HG02870 (cell line): ENCODE measurements at regions not wholly inside any gene's neighbourhood (a gene's known extent, or its start where the extent isn't known, plus 50 kb on each side); places are given as distances from the start of the nearest gene placed in this dataset.
"Not testable (repeated sequence)": the region's sequence is repeated elsewhere in the genome, so short reads cannot be mapped to it uniquely, and the experiment has no call there.

Source experiments
- ATAC-seq: cut with Tn5 transposase; IDR thresholded peaks from one replicate; pipeline ENCODE4 v1.9.1; 2021; ENCODE audit warnings: mild to moderate bottlenecking, moderate library complexity; ENCODE audit not compliant: unreplicated experiment

DNA sequence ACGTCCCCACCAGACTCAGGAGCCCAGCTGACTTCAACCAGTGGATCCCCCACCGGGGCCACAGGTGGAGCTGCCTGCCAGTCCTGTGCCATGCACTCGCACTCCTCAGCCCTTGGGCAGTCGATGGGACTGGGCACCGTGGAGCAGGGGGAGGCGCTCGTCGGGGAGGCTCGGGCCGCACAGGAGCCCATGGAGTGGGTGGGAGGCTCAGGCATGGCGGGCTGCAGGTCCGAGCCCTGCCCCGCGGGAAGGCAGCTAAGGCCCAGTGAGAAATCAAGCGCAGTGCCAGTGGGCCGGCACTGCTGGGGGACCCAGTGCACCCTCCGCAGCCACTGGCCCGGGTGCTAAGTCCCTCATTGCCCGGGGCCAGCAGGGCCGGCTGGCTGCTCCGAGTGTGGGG is 52.3 kb upstream of the LRRC30 start:
- ATAC-seq: not testable (repeated sequence)

DNA sequence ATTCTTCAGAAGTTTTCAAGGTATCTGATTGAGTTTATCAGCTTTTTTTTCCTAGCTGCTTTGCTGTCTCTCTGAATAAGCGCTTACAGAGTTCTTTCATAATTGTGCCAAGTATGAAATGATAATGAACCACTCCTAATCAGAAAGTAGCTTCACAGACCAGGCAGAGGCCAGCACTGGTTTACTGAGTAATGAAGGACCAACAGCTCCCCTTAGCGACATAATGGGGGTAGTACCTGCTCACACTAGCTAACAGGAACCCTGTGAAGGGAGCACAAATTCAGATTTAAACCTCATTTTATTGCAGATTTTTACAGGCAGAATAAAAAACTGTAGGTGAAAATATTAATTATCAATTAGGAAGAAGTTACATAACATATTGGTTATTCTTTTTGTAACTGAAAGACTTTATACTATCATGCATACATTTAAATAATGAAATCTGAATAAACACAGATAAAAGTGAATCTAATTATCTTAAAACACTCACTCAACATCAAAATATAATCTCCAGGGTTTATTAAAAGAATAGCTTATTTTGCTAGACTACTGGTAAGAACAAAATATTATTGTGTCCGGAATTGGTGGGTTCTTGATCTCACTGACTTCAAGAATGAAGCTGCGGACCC is 53.7 kb upstream of the LRRC30 start:
- peak; percentile 85 for ATAC-seq

DNA sequence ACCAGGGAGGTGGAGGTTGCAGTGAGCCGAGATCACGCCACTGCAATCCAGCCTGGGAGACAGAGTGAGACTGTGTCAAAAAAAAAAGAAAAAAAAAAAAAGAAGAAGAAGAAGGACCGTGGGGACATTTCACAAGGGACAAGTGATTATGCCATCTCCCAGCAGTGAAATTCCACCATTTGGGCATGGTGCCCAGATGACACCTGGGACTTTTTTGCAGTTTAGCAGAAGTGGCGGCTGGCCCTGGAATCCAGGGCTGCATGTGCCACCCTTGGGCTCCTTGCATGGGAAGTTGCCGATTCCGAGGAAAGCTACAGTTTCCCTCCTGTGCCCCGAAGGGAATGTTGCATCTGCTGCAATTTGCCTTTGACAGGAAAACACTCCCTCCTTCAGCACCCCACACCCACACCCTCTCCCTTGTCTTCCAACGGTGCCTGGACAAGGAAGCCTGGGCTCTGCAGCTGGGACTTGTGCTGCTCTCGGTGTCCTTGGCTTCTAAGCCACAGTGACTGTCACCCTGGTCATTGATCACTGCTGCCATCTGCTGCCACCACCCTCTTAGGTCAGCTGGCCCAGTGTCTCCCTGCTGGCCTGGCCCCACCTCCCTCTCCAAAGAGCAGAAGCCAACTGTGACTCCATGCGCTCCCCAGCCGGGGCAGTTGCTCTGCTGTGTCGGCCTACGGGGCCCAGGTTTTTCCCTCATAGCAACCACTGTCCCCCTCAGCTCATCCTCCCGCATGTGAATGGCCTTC is 56.4 kb upstream of the LRRC30 start:
- no peak for ATAC-seq

DNA sequence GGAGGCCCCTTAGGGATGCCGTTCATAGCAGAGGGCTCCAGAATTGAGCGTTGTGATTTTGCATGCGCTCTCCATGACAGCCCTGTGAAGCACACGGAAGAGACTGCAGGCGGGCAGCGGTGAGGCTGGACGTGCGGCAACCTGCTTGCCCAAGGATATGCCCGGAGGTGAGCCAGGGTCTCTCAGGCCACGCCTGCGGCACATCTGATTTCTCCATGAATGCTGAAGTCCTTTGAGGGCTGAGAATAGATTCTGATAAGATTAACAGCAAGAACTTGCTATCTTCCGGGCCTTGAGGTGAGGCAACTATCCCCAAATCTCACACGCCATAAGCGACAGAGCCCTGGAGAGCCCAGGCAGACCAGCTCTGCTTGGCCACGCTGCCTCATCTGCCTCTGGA is 55.6 kb upstream of the LAMA1 start:
- ATAC-seq: no peak

DNA sequence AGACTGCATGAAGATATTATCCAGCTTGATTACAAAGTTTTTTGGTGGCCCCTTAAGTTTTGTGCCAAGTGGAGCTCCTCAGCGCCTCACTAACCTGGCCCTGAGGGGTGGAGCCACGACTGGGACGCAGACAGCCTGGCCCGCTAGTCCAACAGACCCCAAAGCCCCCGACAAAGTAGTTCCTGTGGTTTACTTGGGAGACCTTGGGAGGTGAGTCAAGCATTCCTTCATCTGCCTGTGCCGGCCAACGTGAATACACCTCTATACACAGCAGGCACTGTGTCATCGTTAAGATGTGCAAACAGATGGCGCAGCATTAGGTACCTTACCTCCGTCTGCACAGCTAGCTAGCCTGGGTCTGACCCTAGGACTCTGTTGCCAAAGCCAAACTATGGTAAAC is 55.0 kb upstream of the LAMA1 start:
- no peak for ATAC-seq

DNA sequence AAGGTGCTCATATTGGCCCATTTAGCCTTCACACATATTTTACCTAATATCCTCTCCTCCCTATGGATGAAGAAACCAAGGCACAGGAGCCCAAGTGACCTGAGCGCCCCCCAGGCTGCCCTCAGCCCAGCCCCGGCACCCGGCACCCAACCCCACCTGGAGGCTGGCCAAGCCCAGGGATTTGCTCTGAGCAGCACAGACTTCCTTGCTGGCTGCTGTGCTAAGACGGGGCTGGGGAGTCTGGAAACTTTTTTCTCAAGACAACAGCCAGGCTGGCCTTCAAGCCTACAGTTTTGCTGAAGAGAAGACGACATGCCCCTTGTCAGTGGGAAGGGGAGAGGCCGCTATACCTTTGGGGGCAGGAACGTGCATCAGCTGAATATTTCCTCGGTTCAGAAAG is 52.7 kb upstream of the LAMA1 start:
- ATAC-seq: no peak

DNA sequence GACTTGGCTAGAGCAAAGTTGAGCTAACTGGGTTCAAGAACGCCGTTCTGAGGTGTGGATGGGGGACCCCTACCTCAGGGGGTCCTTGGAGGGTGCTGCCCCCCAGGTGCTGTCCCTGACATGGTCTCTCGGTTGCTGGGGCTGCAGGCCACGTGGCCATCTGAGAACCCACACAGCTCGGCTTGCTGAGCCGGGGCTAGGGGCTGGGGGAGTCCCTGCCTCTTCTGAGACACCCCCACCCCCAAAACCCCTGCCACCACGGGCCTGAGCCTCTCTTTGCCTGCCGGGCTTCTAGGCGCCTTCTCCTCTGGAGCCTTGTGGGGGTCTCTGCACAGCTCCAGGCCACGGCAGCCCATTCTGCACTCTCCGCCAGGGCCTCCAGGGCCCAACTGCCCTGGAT is 52.0 kb upstream of the LAMA1 start:
- no peak for ATAC-seq

DNA sequence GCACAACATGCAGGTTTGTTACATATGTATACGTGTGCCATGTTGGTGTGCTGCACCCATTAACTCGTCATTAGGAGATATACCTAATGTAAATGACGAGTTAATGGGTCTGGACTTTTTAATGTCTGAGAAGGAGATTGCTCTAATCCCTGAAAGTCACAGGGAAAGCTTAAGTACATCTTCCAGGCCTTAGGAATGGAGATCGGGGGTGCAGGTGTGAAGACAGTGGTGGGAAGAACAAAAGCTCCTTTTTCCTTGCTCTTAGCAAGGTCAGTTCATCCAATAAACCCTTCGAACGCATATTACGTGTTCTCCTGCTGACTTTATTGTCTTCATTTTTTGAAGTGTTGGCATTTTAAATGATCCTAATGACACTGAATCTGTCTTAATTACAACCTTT is 50.8 kb upstream of the LAMA1 start:
- no peak for ATAC-seq
